ENCODE measurements at regions not wholly inside any gene's neighbourhood (a gene's known extent, or its start where the extent isn't known, plus 50 kb on each side); places are given as distances from the start of the nearest gene placed in this dataset.

GRCh38 chr4:99763635-99764101 lies 53.0 kb upstream of the DAPP1 start:
- peaks cover 3 to 5% of the 10 kb centered on the region in 2 donors for H3K4me1 ChIP-seq
- H3K36me3 ChIP-seq: no peaks in the 10 kb centered on the region
- DNase-seq: peak in 1 of 4 donors; percentile 39
- no peaks in the 10 kb centered on the region for H3K27me3 ChIP-seq
- intact Hi-C loops (cut with DNase I): no loop called here
- ATAC-seq: peak; percentile 99
- peaks cover 0 to 11% of the 10 kb centered on the region in 2 donors for H3K9me3 ChIP-seq
- no peak for TF ChIP-seq CTCF (IDR thresholded peaks at IDR 0.05)
- H3K4me3 ChIP-seq: no peak overlapping the region
- no peak overlapping the region for H3K27ac ChIP-seq

- H3K9me3 ChIP-seq: peaks cover 0 to 10% of the 10 kb centered on the region in 2 donors
- no peak for TF ChIP-seq CTCF (IDR thresholded peaks at IDR 0.05)
- H3K4me3 ChIP-seq: no peak overlapping the region
- intact Hi-C loops (cut with DNase I): no loop called here
- DNase-seq: no peak
- ATAC-seq: no peak
- no peaks in the 10 kb centered on the region for H3K36me3 ChIP-seq
- no peak overlapping the region for H3K27ac ChIP-seq
- peaks cover 3 to 5% of the 10 kb centered on the region in 2 donors for H3K4me1 ChIP-seq
- no peaks in the 10 kb centered on the region for H3K27me3 ChIP-seq
These were observed 53.9 kb upstream of the DAPP1 start for GRCh38 chr4:99762728-99763127.

- no peak for DNase-seq
- no peak overlapping the region for H3K27ac ChIP-seq
- H3K9me3 ChIP-seq: peaks cover 0 to 2% of the 10 kb centered on the region in 2 donors
- H3K36me3 ChIP-seq: no peaks in the 10 kb centered on the region
- H3K4me1 ChIP-seq: peaks cover 5 to 6% of the 10 kb centered on the region in 2 donors
- no peak for TF ChIP-seq CTCF (IDR thresholded peaks at IDR 0.05)
- ATAC-seq: no peak
- no peak overlapping the region for H3K4me3 ChIP-seq
- intact Hi-C loops (cut with DNase I): no loop called here
- no peaks in the 10 kb centered on the region for H3K27me3 ChIP-seq
These were observed 56.6 kb upstream of the DAPP1 start for GRCh38 chr4:99759988-99760387.

- Histone ChIP-seq H3K36me3 (no peaks in the 10 kb centered on the region), H3K27me3 (no peaks in the 10 kb centered on the region), H3K27ac (no peak overlapping the region), H3K4me1 (peaks cover 5 to 6% of the 10 kb centered on the region in 2 donors), H3K4me3 (no peak overlapping the region), H3K9me3 (no peaks in the 10 kb centered on the region)
- DNase-seq (no peak), ATAC-seq (no peak)
- no peak for TF ChIP-seq CTCF (IDR thresholded peaks at IDR 0.05)
- intact Hi-C loops (cut with DNase I): no loop called here
These were observed 57.2 kb upstream of the DAPP1 start for GRCh38 chr4:99759346-99759984.

GRCh38 chr4:99755223-99755944 lies 61.2 kb upstream of the DAPP1 start:
- H3K27ac ChIP-seq: no peak overlapping the region
- no peak for TF ChIP-seq CTCF (IDR thresholded peaks at IDR 0.05)
- no peaks in the 10 kb centered on the region for H3K9me3 ChIP-seq
- H3K27me3 ChIP-seq: no peaks in the 10 kb centered on the region
- no peaks in the 10 kb centered on the region for H3K36me3 ChIP-seq
- intact Hi-C loops (cut with DNase I): no loop called here
- DNase-seq: no peak
- peaks cover 0 to 3% of the 10 kb centered on the region in 2 donors for H3K4me1 ChIP-seq
- no peak overlapping the region for H3K4me3 ChIP-seq
- ATAC-seq: peak; percentile 13

Data from left lung (tissue), 4 donors.